Stimulated activated CD4-positive, alpha-beta T cell treated with anti-CD3 and anti-CD28 coated beads, Interleukin-1b, Interleukin-23, amount 100 ng/mL, for 4 hours (primary cell): ENCODE measurements at regions not wholly inside any gene's neighbourhood (a gene's known extent, or its start where the extent isn't known, plus 50 kb on each side); places are given as distances from the start of the nearest gene placed in this dataset.
"Not testable (repeated sequence)": the region's sequence is repeated elsewhere in the genome, so short reads cannot be mapped to it uniquely, and the experiment has no call there.

Experiments used
- DNase-seq, 2 donors: peaks; one replicate each; pipeline ENCODE4 v3.0.0-alpha.2; 2020; ENCODE audit warnings: low read depth in 2 of 2

GRCh38 chr3:99586701-99587100 is 51.7 kb upstream of the COL8A1 start:
- DNase-seq, result no peak

DNA sequence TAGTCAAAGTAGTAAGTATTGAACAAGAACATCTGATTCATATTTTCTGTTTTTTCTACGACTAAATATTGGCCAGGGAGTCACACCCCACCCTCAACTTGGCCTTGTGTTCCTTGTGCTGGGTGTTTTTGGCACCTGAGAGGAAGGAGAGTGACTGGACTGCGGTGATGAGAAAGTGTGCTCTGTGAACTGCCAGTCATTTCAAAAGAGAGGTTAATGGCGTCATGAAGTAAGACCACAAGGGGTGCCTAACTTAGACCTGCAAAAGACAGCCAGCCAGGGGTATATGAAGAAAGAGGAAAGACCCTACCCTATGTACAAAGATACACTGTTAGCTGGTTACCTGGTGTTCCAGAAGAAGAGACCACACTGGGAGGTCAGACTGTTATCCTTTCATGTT is 58.4 kb upstream of the COL8A1 start:
- no peak for DNase-seq

GRCh38 chr3:99579246-99579645 is 59.1 kb upstream of the COL8A1 start:
- no peak for DNase-seq

GRCh38 chr3:99578339-99578970 is 59.9 kb upstream of the COL8A1 start:
- no peak for DNase-seq

- DNase-seq, result no peak
Measured at GRCh38 chr3:99576904-99577559, 61.4 kb upstream of the COL8A1 start.

GRCh38 chr3:99575683-99576082 is 62.7 kb upstream of the COL8A1 start:
- DNase-seq, result no peak

DNA sequence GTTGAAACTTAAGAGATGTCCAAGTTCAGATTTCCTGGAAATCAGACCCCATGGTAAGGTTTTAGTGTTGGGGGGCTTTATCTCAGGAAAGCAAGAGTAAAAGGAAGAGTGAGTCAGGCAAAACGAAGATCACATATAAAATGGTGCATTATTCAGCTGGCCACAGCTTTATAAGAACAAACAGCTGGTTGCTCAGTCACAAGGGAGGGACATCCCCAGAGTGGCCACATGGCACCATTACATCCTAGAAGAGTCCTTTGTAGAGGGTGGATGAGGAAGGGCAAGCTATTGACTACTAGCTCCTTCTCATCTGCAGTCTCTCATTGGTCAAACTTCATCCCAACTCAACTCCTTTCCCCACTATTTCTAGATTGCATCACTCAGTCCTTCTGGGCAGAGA is 68.3 kb upstream of the COL8A1 start:
- DNase-seq, result no peak

- no peak for DNase-seq
Measured at GRCh38 chr3:99568663-99569335, 69.6 kb upstream of the COL8A1 start.

- DNase-seq, result no peak
Measured at GRCh38 chr3:99565331-99565730, 73.1 kb upstream of the COL8A1 start.

DNA sequence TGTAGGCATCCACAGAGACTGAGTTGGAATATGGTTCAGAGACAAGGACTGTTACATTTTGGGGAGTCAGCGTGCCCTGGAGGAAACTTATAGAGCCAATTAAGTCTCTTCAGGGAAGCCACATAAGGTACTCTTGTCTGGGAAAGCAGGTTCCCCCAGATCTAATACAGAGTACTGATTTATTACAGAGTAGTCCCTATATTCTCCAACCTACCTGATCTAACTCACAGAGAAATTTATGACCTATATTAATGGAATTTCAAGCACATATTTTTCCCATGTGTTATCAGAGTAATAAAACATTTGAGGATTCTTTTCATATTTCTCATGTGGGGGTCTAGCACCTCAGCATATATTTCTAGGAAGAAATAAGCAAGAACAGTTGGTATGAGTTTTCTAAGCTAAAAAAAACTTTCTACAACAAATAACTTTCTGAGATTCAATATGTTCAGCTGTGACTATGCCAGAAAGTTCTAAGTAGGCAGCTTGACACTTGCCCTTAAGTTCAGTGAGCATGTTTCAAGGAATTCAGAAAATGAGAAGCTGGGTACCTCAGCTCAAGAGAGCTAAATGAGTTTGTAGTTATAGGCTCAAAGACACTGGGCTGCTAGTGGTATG is 75.3 kb upstream of the COL8A1 start:
- no peak for DNase-seq

- DNase-seq, result no peak
Measured at GRCh38 chr3:99562138-99562537, 76.3 kb upstream of the COL8A1 start.

GRCh38 chr3:99561056-99561455 is 77.3 kb upstream of the COL8A1 start:
- no peak for DNase-seq

DNA sequence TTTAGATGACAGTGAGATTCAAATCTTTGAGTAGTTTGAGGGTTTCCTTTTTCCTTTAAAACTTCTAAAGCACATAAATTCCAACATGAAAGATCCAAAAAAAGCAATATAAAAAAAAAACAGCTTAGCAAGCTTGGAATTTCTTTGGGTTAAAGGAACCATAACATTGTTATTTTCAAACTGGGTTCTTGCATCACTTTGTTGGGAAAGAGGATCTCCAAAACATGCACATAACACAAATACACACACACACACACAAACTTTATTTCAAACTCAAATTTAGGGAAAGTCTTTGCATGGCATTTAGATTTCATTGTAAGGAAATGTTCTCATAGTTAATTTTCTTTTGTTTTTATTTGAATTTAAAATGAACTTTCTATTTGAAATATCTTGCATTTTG is 79.2 kb upstream of the COL8A1 start:
- no peak for DNase-seq

- DNase-seq, result not testable (repeated sequence)
Measured at GRCh38 chr3:99555885-99556284, 82.5 kb upstream of the COL8A1 start.

GRCh38 chr3:99551520-99551919 is 86.9 kb upstream of the COL8A1 start:
- DNase-seq, result no peak

GRCh38 chr3:99549957-99550603 is 88.3 kb upstream of the COL8A1 start:
- DNase-seq, result no peak

DNA sequence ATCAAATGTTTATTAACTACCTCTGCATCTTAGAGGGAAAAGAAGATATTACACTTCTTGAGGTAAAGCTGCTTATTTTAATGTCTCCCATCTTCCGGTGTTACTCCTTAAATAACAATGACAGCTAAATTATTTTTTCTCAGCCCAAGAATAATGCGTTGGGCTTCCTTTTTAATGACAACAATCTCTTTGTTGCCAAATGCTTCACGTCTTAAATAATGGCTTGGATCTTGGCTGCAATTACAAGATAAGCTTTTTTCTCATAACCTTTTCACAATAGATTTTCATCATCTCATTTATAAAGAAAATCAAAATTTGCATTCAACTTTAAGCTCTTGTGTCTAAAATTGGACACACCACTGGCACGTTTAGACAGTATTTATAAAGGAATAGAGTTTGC is 89.2 kb upstream of the COL8A1 start:
- no peak for DNase-seq

DNA sequence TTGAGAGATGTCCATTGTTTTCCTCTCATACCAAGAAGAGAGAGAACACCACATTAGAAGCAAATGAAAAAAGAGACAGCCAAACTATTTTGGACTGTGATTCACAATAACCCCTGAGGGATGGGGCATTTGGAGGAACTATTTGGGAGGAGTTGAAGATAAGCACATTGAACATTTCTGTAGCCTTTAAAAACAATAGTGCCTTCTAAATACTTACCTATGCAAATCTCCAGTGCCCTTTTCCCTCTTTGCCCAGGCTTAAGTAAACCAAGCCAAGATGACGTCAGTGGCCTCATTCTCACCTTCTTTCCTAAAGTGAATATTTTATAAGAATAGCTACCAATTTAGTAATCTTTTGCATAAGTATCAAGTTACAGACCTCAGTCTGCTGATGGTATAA is 89.7 kb upstream of the COL8A1 start:
- DNase-seq, result no peak

DNA sequence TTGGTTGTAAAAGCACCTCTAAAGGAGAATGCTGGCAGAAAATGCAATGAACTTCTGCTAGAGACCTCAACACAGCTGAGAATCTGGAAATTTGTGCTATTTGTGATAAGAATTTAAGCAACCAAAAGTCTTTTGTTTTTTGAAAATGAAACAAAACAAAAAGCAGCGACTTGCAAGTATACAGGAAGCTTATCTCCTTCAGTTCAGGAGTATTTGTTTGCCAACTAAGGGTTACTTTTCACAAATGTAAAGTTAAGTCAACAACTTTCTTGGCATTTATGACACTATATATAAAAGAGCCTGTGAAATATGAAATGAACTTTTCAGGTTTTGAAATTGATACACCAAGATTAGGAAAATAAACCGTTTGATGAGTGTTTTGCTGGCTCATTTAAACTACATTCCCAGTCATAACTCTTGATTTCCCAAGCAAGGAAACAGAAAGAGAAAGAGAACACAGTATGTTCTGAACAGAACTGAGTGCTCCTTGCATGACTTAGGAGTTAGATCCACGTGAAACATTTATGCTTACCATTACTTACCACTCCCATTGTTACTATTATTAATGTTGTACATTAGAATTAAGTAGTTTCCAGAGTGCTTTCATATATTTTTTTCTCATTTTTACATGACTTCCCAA is 92.3 kb upstream of the COL8A1 start:
- no peak for DNase-seq

DNA sequence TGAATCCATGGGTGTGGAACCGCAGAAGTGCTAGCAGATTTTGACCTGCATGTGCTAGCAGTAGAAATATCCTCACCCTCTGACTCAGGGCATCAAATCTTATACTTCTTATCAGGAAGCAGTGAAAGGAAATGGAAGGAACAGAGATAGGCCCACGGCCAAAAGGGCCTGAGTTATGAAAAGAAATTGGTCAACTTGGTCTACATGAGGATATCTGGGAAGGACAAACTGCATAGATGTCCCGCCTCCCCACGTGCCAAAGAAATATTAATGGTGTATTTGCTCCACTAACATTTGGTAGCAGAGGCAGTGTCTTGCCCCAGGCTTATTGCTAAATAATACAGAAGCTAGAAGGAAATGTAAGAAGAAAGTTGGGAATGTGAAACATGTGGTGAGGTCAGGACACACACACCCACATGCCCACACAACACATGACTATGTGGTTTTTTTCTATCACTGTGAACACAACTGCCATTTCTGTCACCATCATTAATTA is 93.6 kb upstream of the COL8A1 start:
- no peak for DNase-seq

DNA sequence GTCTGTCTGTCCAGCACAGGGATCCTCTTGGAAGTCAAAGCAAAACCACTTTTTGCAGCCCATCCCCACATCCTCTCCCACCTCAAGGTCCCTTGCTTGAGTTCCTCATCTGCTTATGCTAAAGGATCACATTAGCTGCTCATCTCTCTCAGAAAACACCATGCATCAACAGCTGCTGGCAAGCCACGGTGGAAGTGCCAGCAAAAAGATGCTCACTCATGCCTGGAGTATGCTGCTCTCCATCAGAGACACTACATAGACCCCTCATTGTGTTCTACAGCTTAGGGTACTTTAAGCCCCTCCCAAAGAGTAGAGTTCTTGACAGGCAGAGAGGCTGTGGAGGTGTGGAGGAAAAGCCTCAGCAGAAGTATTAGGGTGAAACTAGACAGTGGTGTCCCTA is 94.6 kb upstream of the COL8A1 start:
- no peak for DNase-seq
